Panc1 (cell line): ENCODE measurements at regions not wholly inside any gene's neighbourhood (a gene's known extent, or its start where the extent isn't known, plus 50 kb on each side); places are given as distances from the start of the nearest gene placed in this dataset.

Experiments used
- POLR2AphosphoS5 ChIP-seq: IDR thresholded peaks from 2 replicates; pipeline ENCODE4 v1.6.1; 2012; ENCODE audit warnings: mild to moderate bottlenecking, low read depth, low read length, moderate library complexity
- SIN3A ChIP-seq: IDR thresholded peaks from 2 replicates; pipeline ENCODE4 v1.6.1; 2012; ENCODE audit warnings: low read depth, mild to moderate bottlenecking, low read length, moderate library complexity, borderline replicate concordance; ENCODE audit not compliant: insufficient read depth
- TF ChIP-seq, protein P1 (sequence below): fragments of 450-650 bp; IDR thresholded peaks from 2 replicates; pipeline ENCODE4 v1.5.1; 2017; ENCODE audit warnings: mild to moderate bottlenecking

DNA sequence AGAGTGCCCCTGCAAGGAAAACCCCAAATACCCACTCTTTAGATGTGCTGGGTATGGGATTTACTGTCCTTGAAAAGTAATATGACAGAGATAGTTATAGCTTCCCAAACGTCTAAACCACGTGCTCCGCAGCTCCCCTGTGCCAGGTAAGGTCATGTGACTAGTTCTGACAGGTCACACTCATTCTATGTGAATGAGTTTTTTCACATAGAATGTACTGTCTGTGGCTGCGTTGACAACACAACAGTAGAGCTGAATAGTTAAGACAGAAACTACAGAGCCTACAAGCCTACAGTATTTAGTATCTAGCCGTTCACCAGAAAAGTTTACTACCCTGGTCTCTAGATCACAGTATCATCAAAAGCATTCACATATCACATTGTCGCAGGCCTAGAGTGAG lies 236.2 kb downstream of the ETS1 start:
- TF ChIP-seq, protein P1, sequence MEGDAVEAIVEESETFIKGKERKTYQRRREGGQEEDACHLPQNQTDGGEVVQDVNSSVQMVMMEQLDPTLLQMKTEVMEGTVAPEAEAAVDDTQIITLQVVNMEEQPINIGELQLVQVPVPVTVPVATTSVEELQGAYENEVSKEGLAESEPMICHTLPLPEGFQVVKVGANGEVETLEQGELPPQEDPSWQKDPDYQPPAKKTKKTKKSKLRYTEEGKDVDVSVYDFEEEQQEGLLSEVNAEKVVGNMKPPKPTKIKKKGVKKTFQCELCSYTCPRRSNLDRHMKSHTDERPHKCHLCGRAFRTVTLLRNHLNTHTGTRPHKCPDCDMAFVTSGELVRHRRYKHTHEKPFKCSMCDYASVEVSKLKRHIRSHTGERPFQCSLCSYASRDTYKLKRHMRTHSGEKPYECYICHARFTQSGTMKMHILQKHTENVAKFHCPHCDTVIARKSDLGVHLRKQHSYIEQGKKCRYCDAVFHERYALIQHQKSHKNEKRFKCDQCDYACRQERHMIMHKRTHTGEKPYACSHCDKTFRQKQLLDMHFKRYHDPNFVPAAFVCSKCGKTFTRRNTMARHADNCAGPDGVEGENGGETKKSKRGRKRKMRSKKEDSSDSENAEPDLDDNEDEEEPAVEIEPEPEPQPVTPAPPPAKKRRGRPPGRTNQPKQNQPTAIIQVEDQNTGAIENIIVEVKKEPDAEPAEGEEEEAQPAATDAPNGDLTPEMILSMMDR: no peak
- TF ChIP-seq SIN3A (no peak), POLR2AphosphoS5 (no peak)
